Thoracic aorta (tissue), 2 donors: ENCODE measurements at regions not wholly inside any gene's neighbourhood (a gene's known extent, or its start where the extent isn't known, plus 50 kb on each side); places are given as distances from the start of the nearest gene placed in this dataset.

Experiments used
- ATAC-seq: fragments of 150-250 bp; one replicate; pipeline ENCODE4 v1.8.0; 2017; ENCODE audit warnings: low read depth; ENCODE audit not compliant: insufficient number of reproducible peaks, low FRiP score
- DNase-seq: peaks from one replicate; pipeline ENCODE4 v3.0.0-alpha.2; 2020; ENCODE audit warnings: low spot score
- H3K27ac ChIP-seq, 2 donors: fragments of 200-600 bp; sonication (generic); 1 replicate in 1 of 2; 2 replicates in 1 of 2; pipeline ENCODE4 v1.5.1; 2016; ENCODE audit warnings: mild to moderate bottlenecking in 2 of 2, moderate library complexity in 2 of 2
- H3K27me3 ChIP-seq: fragments of 200-600 bp; sonication (generic); replicated peaks from 2 replicates; pipeline ENCODE4 v1.6.0; 2016; ENCODE audit warnings: mild to moderate bottlenecking; ENCODE audit not compliant: insufficient read depth
- H3K36me3 ChIP-seq: fragments of 200-600 bp; sonication (generic); one replicate; pipeline ENCODE4 v1.5.1; 2016
- H3K4me1 ChIP-seq, 2 donors: fragments of 200-600 bp; sonication (generic); 1 replicate in 1 of 2; 2 replicates in 1 of 2; pipeline versions ENCODE4 v1.5.1 to v1.6.0; 2016; ENCODE audit warnings: low read depth in 2 of 2, mild to moderate bottlenecking in 1 of 2; ENCODE audit not compliant: control insufficient read depth in 1 of 2
- H3K4me3 ChIP-seq: fragments of 200-600 bp; sonication (generic); 2 replicates; pipeline ENCODE4 v1.5.1; 2016; ENCODE audit warnings: mild to moderate bottlenecking
- H3K9me3 ChIP-seq: fragments of 200-600 bp; sonication (generic); 2 replicates; pipeline ENCODE4 v1.5.1; 2016
- CTCF ChIP-seq: fragments of 200-600 bp; sonication (generic); IDR thresholded peaks from one replicate; pipeline ENCODE4 v1.5.1; 2019; ENCODE audit warnings: antibody characterized with exemption

GRCh38 chr3:178417736-178418135, 118.5 kb upstream of the KCNMB2 start:
- Histone ChIP-seq H3K4me3 (no peak overlapping the region), H3K36me3 (no peaks in the 10 kb centered on the region), H3K9me3 (no peaks in the 10 kb centered on the region), H3K4me1 (no peaks in the 10 kb centered on the region), H3K27me3 (no peaks in the 10 kb centered on the region), H3K27ac (no peak overlapping the region)
- DNase-seq (no peak), ATAC-seq (no peak)
- TF ChIP-seq CTCF = no peak

- DNase-seq (no peak), ATAC-seq (no peak)
- Histone ChIP-seq H3K27me3 (no peaks in the 10 kb centered on the region), H3K9me3 (no peaks in the 10 kb centered on the region), H3K4me1 (no peaks in the 10 kb centered on the region), H3K36me3 (no peaks in the 10 kb centered on the region), H3K4me3 (no peak overlapping the region), H3K27ac (no peak overlapping the region)
- no peak for TF ChIP-seq CTCF
Observed at GRCh38 chr3:178419071-178419470, 117.2 kb upstream of the KCNMB2 start.

GRCh38 chr3:178420033-178420432, 116.2 kb upstream of the KCNMB2 start:
- no peak for ATAC-seq
- no peak for TF ChIP-seq CTCF
- Histone ChIP-seq H3K27me3 (no peaks in the 10 kb centered on the region), H3K9me3 (no peaks in the 10 kb centered on the region), H3K36me3 (no peaks in the 10 kb centered on the region), H3K4me3 (no peak overlapping the region), H3K27ac (no peak overlapping the region), H3K4me1 (no peaks in the 10 kb centered on the region)
- no peak for DNase-seq

- Histone ChIP-seq H3K27me3 (no peaks in the 10 kb centered on the region), H3K36me3 (no peaks in the 10 kb centered on the region), H3K27ac (no peak overlapping the region), H3K9me3 (no peaks in the 10 kb centered on the region), H3K4me3 (no peak overlapping the region), H3K4me1 (no peaks in the 10 kb centered on the region)
- ATAC-seq (no peak), DNase-seq (no peak)
- TF ChIP-seq CTCF = no peak
Observed at GRCh38 chr3:178421069-178421468, 115.2 kb upstream of the KCNMB2 start.

- Histone ChIP-seq H3K36me3 (no peaks in the 10 kb centered on the region), H3K9me3 (no peaks in the 10 kb centered on the region), H3K4me3 (no peak overlapping the region), H3K27me3 (no peaks in the 10 kb centered on the region), H3K27ac (no peak overlapping the region), H3K4me1 (no peaks in the 10 kb centered on the region)
- TF ChIP-seq CTCF = no peak
- DNase-seq (no peak), ATAC-seq (no peak)
Observed at GRCh38 chr3:178422406-178422805, 113.8 kb upstream of the KCNMB2 start.
